ENCODE measurements at regions not wholly inside any gene's neighbourhood (a gene's known extent, or its start where the extent isn't known, plus 50 kb on each side); places are given as distances from the start of the nearest gene placed in this dataset.

GRCh38 chr5:26610577-26610976 is 427.8 kb downstream of the CDH9 start:
- no peaks in the 10 kb centered on the region for H4K20me1 ChIP-seq (ENCODE audit: control insufficient read depth, insufficient read depth)
- H3K9me3 ChIP-seq (replicated peaks; ENCODE audit: control insufficient read depth, insufficient read depth, low read length): no peaks in the 10 kb centered on the region
- no peak overlapping the region for H3K4me2 ChIP-seq (ENCODE audit: control insufficient read depth, insufficient read depth)
- DNase-seq (ENCODE audit: low read depth, low spot score) (no peak), FAIRE-seq (no peak), ATAC-seq (no peak)
- ChIA-PET CTCF (interaction anchor here (0.6 kb wide), 1 partner anchor 909 kb away, joined by 4 read pairs; no protein-coding TSS in a partner anchor), POLR2A (no interaction called here), SMC1A (ENCODE audit: uncharacterized antibody, unreplicated experiment) (no interaction called here), RAD21 (ENCODE audit: unreplicated experiment) (no interaction called here)
- no TSS peak for BruUV-seq (replicated peaks)
- in situ Hi-C loops (cut with MboI): no loop called here
- H3K9ac ChIP-seq (ENCODE audit: control insufficient read depth, insufficient read depth, low read length): no peak overlapping the region
- no peaks in the 10 kb centered on the region for H3K4me1 ChIP-seq (ENCODE audit: control insufficient read depth, insufficient read depth, low read length)
- no peaks in the 10 kb centered on the region for H3K79me2 ChIP-seq (ENCODE audit: control insufficient read depth, insufficient read depth, low read length)
- no peaks in the 10 kb centered on the region for H3K27me3 ChIP-seq (replicated peaks in 1 of 2; ENCODE audit: control insufficient read depth in 2 of 2, insufficient read depth in 2 of 2, low read length in 1 of 2)
- TF ChIP-seq CBX5 (IDR thresholded peaks at IDR 0.05; ENCODE audit: low read depth): no peak
- no peak for TF ChIP-seq RUNX3 (IDR thresholded peaks at IDR 0.05; ENCODE audit: low read length)
- TF ChIP-seq ESRRA (IDR thresholded peaks at IDR 0.05; ENCODE audit: low read length): no peak
- no peak for TF ChIP-seq SKIL (IDR thresholded peaks at IDR 0.05; ENCODE audit: low read depth, poor library complexity, severe bottlenecking)
- no peak for TF ChIP-seq DPF2 (IDR thresholded peaks at IDR 0.05)
- TF ChIP-seq RAD51 (IDR thresholded peaks at IDR 0.05): no peak
- TF ChIP-seq ELK1 (IDR thresholded peaks at IDR 0.05; ENCODE audit: low read depth, low read length): no peak
- TF ChIP-seq MLLT1 (IDR thresholded peaks at IDR 0.05): no peak
- no peak for TF ChIP-seq HCFC1 (IDR thresholded peaks at IDR 0.05; ENCODE audit: low read length)
- H3K27ac ChIP-seq (ENCODE audit: control insufficient read depth, insufficient read depth): no peak overlapping the region
- no peaks in the 10 kb centered on the region for H3K36me3 ChIP-seq (ENCODE audit: control insufficient read depth in 2 of 2, insufficient read depth in 2 of 2, low read length in 1 of 2)
- no peak overlapping the region for H3K4me3 ChIP-seq
- intact Hi-C loops (cut with micrococcal nuclease; ENCODE audit: unreplicated experiment): no loop called here
- WGBS (ENCODE audit: insufficient coverage, insufficient replicate concordance, low lambda C conversion rate, missing lambda C conversion rate): 4% methylated on average over 1 of the region's 1 CpG
- H2AFZ ChIP-seq (ENCODE audit: control insufficient read depth, low read depth, low read length): no peak overlapping the region
